SU-DHL-6 (cell line): ENCODE measurements at regions not wholly inside any gene's neighbourhood (a gene's known extent, or its start where the extent isn't known, plus 50 kb on each side); places are given as distances from the start of the nearest gene placed in this dataset.

Source experiments
- CTCF ChIP-seq: fragments of 200-600 bp; sonication (generic); IDR thresholded peaks from one replicate; pipeline ENCODE4 v1.5.1; 2017; ENCODE audit warnings: antibody characterized with exemption, mild to moderate bottlenecking, low read length, moderate library complexity; ENCODE audit not compliant: insufficient read depth, poor library complexity, severe bottlenecking
- EZH2phosphoT487 ChIP-seq: fragments of 200-600 bp; sonication (generic), shearing (Covaris generic); conservative IDR thresholded peaks from 2 replicates; pipeline ENCODE4 v1.6.1; 2018; ENCODE audit warnings: mild to moderate bottlenecking, antibody characterized with exemption, low read length, moderate library complexity, mixed read lengths

- no peak for TF ChIP-seq CTCF
- no peak for TF ChIP-seq EZH2phosphoT487
These were observed 666.6 kb upstream of the ROBO1 start for GRCh38 chr3:80434366-80434765.
